ENCODE measurements at regions not wholly inside any gene's neighbourhood (a gene's known extent, or its start where the extent isn't known, plus 50 kb on each side); places are given as distances from the start of the nearest gene placed in this dataset.
"Not testable (repeated sequence)": the region's sequence is repeated elsewhere in the genome, so short reads cannot be mapped to it uniquely, and the experiment has no call there.

DNA sequence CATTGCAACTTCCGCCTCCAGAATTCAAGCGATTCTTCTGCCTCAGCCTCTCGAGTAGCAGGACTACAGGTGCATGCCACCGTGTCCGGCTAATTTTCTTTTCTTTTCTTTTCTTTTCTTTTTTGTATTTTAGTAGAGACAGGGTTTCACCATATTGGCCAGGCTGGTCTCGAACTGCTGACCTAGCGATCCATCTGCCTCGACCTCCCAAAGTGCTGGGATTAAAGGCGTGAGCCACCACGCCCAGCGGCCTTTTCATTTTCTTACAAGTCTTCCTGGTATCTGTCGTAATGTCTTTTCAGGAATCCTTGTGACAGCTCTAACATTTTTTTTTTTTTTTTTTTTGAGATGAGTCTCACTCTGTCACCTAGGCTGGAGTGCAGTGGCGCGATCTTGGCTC lies 66.4 kb upstream of the EDAR start:
- Histone ChIP-seq H3K27me3 (ENCODE audit: control insufficient read depth, insufficient read depth, low read length) (peaks cover 13% of the 10 kb centered on the region), H3K4me3 (ENCODE audit: low read depth, low read length) (no peak overlapping the region), H3K36me3 (ENCODE audit: control insufficient read depth, insufficient read depth, low read length) (no peaks in the 10 kb centered on the region)
- TF ChIP-seq, protein P1, sequence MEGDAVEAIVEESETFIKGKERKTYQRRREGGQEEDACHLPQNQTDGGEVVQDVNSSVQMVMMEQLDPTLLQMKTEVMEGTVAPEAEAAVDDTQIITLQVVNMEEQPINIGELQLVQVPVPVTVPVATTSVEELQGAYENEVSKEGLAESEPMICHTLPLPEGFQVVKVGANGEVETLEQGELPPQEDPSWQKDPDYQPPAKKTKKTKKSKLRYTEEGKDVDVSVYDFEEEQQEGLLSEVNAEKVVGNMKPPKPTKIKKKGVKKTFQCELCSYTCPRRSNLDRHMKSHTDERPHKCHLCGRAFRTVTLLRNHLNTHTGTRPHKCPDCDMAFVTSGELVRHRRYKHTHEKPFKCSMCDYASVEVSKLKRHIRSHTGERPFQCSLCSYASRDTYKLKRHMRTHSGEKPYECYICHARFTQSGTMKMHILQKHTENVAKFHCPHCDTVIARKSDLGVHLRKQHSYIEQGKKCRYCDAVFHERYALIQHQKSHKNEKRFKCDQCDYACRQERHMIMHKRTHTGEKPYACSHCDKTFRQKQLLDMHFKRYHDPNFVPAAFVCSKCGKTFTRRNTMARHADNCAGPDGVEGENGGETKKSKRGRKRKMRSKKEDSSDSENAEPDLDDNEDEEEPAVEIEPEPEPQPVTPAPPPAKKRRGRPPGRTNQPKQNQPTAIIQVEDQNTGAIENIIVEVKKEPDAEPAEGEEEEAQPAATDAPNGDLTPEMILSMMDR (IDR thresholded peaks at IDR 0.05; ENCODE audit: insufficient read depth, low read length, poor library complexity, severe bottlenecking), result no peak
- DNase-seq (ENCODE audit: low read depth), result no peak

DNA sequence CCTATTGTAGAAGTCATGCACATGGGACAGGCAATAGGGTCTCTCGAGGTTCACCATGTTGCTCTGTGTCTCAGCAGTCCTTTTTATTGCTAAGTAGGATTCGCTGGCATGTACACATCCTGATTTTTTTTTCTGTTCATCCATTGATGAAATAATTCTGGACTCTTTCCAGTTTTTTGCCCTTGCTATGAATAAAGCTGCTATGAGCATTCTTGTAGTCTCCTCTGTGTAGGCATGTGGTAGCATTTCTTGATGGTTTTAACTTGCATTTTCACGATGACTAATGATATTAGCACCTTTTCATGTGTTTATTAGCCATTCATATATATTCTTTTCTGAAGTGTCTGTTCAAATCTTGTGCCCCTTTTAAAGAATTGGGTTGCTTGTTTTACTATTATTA lies 65.8 kb upstream of the EDAR start:
- Histone ChIP-seq H3K27me3 (ENCODE audit: control insufficient read depth, insufficient read depth, low read length) (peaks cover 13% of the 10 kb centered on the region), H3K4me3 (ENCODE audit: low read depth, low read length) (no peak overlapping the region), H3K36me3 (ENCODE audit: control insufficient read depth, insufficient read depth, low read length) (no peaks in the 10 kb centered on the region)
- TF ChIP-seq, protein P1 (IDR thresholded peaks at IDR 0.05; ENCODE audit: insufficient read depth, low read length, poor library complexity, severe bottlenecking), result no peak
- no peak for DNase-seq (ENCODE audit: low read depth)

DNA sequence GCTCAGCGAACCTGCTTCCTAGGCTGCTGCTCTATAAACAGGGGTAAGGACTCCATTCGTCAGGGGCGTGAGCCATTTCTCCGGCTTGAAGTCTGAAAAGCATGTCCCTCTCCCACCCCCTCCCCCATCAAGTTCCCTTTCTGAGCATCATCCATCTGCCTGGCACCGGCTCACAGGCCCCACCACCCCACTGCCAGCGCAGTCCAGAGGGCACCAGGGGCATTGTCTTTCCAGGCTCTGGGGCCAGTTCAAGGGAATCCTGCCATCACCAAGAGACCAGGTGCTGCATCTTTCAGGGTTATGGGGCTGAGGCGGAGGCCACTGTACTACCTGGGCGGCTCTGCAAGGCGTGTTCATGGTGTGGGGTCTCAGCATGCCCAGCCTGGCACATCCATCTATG lies 64.7 kb upstream of the EDAR start:
- TF ChIP-seq, protein P1 (IDR thresholded peaks at IDR 0.05; ENCODE audit: insufficient read depth, low read length, poor library complexity, severe bottlenecking), result no peak
- Histone ChIP-seq H3K36me3 (ENCODE audit: control insufficient read depth, insufficient read depth, low read length) (no peaks in the 10 kb centered on the region), H3K4me3 (ENCODE audit: low read depth, low read length) (no peak overlapping the region), H3K27me3 (ENCODE audit: control insufficient read depth, insufficient read depth, low read length) (peaks cover 11% of the 10 kb centered on the region)
- DNase-seq (ENCODE audit: low read depth), result no peak

DNA sequence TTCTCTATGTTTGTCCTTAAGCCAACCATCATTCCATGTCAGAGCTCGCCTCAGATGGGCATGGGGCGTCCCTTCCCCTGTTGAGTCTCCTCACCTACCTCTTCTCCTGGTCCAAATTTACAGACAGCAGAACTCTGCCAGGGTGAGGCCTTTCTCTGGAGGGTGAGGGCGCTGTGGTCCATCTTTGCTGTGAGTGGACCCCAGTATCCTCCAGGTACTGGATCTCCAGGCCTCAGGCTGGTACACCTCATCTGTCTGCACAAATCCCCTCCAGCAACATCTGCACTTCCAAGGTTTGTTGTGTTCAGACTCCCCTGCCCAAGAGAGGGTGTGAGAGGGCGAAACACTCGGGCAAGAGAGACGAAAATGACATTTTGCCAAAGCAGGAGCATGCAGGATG lies 63.9 kb upstream of the EDAR start:
- no peak for DNase-seq (ENCODE audit: low read depth)
- TF ChIP-seq, protein P1 (IDR thresholded peaks at IDR 0.05; ENCODE audit: insufficient read depth, low read length, poor library complexity, severe bottlenecking), result no peak
- Histone ChIP-seq H3K4me3 (ENCODE audit: low read depth, low read length) (no peak overlapping the region), H3K36me3 (ENCODE audit: control insufficient read depth, insufficient read depth, low read length) (no peaks in the 10 kb centered on the region), H3K27me3 (ENCODE audit: control insufficient read depth, insufficient read depth, low read length) (peaks cover 7% of the 10 kb centered on the region)

DNA sequence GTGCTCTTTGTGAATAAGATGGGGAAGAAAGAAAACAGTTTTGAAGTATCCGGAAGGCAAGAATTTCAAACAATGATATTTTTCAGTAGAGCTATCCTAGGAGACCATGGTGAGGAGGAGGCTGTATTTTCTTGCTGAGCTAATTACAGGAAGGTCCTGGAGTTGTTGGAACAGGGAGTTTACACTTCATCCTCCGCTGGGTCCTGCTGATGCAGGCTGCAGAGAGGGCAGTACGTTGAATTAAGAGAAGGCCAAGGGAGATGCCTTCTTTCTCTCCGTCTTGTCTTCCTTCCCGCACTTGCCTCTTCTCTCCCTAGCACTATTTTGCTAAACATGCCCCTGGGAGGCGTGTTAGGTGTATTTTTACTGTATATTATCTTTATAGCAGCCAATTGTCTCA lies 60.0 kb upstream of the EDAR start:
- Histone ChIP-seq H3K36me3 (ENCODE audit: control insufficient read depth, insufficient read depth, low read length) (no peaks in the 10 kb centered on the region), H3K27me3 (ENCODE audit: control insufficient read depth, insufficient read depth, low read length) (peaks cover 4% of the 10 kb centered on the region), H3K4me3 (ENCODE audit: low read depth, low read length) (no peak overlapping the region)
- no peak for DNase-seq (ENCODE audit: low read depth)
- TF ChIP-seq, protein P1 (IDR thresholded peaks at IDR 0.05; ENCODE audit: insufficient read depth, low read length, poor library complexity, severe bottlenecking), result no peak

DNA sequence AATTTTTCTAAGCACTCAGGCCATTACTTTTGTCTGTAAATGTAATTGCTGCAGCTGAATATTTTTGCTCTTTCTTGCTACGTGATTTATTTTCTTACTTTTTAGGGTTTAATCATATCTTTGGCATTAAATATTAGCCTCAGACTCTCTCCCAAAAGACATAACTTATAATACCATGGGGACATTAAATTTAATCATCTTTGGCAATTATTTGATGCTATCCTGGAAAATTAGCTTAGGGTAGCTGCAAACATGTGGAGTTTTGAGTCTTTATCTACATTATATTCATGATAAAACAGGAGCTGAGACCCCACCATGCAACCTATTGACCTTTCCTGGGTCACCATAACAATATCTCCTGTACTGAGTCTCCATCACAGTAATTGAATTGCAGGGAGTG lies 59.1 kb upstream of the EDAR start:
- Histone ChIP-seq H3K4me3 (ENCODE audit: low read depth, low read length) (no peak overlapping the region), H3K27me3 (ENCODE audit: control insufficient read depth, insufficient read depth, low read length) (no peaks in the 10 kb centered on the region), H3K36me3 (ENCODE audit: control insufficient read depth, insufficient read depth, low read length) (no peaks in the 10 kb centered on the region)
- TF ChIP-seq, protein P1 (IDR thresholded peaks at IDR 0.05; ENCODE audit: insufficient read depth, low read length, poor library complexity, severe bottlenecking), result no peak
- no peak for DNase-seq (ENCODE audit: low read depth)

DNA sequence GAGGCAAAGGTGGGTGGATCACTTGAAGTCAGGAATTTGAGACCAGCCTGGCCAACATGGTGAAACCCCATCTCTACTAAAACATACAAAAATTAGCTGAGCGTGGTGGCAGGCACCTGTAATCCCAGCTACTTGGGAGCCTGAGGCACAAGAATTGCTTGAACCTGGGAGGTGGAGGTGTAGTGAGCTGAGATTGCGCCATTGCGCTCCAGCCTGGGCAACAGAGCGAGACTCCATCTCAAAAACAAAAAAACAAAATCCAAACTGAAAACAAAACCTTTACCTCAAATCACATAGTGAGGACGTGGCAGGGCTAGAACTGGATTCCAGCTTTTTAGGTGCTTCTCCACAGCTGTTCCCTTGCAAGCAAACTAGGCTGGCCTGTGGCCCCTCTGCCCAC lies 58.5 kb upstream of the EDAR start:
- H3K36me3 ChIP-seq (ENCODE audit: control insufficient read depth, insufficient read depth, low read length); H3K4me3 ChIP-seq (ENCODE audit: low read depth, low read length); DNase-seq (ENCODE audit: low read depth); H3K27me3 ChIP-seq (ENCODE audit: control insufficient read depth, insufficient read depth, low read length): not testable (repeated sequence)

All from kidney epithelial cell (primary cell).